BLaER1 (cell line): ENCODE measurements at regions not wholly inside any gene's neighbourhood (a gene's known extent, or its start where the extent isn't known, plus 50 kb on each side); places are given as distances from the start of the nearest gene placed in this dataset.

Source experiments
- H3K27ac ChIP-seq: shearing (Covaris generic); formaldehyde crosslinking; 2 replicates; pipeline ENCODE4 v1.8.1; 2022
- H3K27me3 ChIP-seq: shearing (Covaris generic); formaldehyde crosslinking; 2 replicates; pipeline ENCODE4 v1.8.1; 2022
- H3K36me3 ChIP-seq: shearing (Covaris generic); formaldehyde crosslinking; 2 replicates; pipeline ENCODE4 v1.8.1; 2022
- H3K4me1 ChIP-seq: shearing (Covaris generic); formaldehyde crosslinking; 2 replicates; pipeline ENCODE4 v1.8.1; 2022
- H3K4me2 ChIP-seq: shearing (Covaris generic); formaldehyde crosslinking; 2 replicates; pipeline ENCODE4 v1.8.1; 2022
- H3K4me3 ChIP-seq: shearing (Covaris generic); formaldehyde crosslinking; 2 replicates; pipeline ENCODE4 v1.8.1; 2022
- H3K9ac ChIP-seq: shearing (Covaris generic); formaldehyde crosslinking; 2 replicates; pipeline ENCODE4 v1.8.1; 2022
- H3K9me3 ChIP-seq: shearing (Covaris generic); formaldehyde crosslinking; 2 replicates; pipeline ENCODE4 v1.8.1; 2022
- H4K20me1 ChIP-seq: shearing (Covaris generic); formaldehyde crosslinking; 2 replicates; pipeline ENCODE4 v1.8.1; 2022
- Cebpa-rat ChIP-seq: shearing (Covaris generic); IDR thresholded peaks from 2 replicates; pipeline ENCODE4 v1.8.1; 2022

DNA sequence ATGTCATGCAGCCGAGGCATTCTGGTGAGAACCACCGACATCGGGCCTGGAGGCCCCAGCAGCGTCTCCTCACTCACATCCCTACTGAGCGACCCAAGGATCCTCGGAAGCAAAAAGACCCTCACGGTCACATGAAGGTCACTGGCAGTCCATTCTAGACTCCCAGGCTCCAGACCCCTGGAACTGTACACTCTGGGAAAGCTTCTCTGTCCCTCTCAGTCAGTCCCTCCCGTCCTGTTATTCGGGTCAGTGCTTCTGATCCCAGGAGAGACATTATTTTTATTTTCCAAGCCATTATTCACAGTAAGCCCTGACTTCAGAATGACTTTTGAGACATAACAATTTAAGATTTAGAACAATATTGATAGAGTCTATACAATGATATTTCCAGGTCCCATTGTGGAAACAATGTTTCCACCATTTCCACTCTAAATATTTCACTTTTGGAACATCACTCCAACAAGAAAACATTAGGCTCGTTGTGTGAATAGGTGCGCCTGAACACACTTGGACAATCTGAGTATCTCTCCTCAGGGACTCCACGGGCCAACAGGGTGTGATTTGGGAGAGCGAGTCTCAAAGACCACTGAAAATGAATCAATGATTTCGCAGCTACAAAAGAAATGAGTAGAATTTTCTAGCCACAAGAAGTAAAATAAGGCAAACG, 199.7 kb downstream of the SOD2 start:
- H3K4me1 ChIP-seq = no peaks in the 10 kb centered on the region
- no peak overlapping the region for H3K4me3 ChIP-seq
- no peaks in the 10 kb centered on the region for H3K27me3 ChIP-seq
- peaks cover 9% of the 10 kb centered on the region; the same call in 1 of the 2 replicates for H3K9me3 ChIP-seq
- H3K36me3 ChIP-seq = no peaks in the 10 kb centered on the region
- H3K4me2 ChIP-seq = no peak overlapping the region
- no peak for TF ChIP-seq Cebpa-rat
- H4K20me1 ChIP-seq = no peaks in the 10 kb centered on the region
- no peak overlapping the region for H3K9ac ChIP-seq
- H3K27ac ChIP-seq = no peak overlapping the region

- Histone ChIP-seq H3K4me3 (no peak overlapping the region), H3K4me2 (no peak overlapping the region), H3K27me3 (no peaks in the 10 kb centered on the region), H3K27ac (no peak overlapping the region), H4K20me1 (no peaks in the 10 kb centered on the region), H3K9ac (no peak overlapping the region), H3K36me3 (no peaks in the 10 kb centered on the region), H3K4me1 (no peaks in the 10 kb centered on the region), H3K9me3 (no peaks in the 10 kb centered on the region)
- no peak for TF ChIP-seq Cebpa-rat
Observed at GRCh38 chr6:159490298-159490937, 202.6 kb downstream of the SOD2 start.

DNA sequence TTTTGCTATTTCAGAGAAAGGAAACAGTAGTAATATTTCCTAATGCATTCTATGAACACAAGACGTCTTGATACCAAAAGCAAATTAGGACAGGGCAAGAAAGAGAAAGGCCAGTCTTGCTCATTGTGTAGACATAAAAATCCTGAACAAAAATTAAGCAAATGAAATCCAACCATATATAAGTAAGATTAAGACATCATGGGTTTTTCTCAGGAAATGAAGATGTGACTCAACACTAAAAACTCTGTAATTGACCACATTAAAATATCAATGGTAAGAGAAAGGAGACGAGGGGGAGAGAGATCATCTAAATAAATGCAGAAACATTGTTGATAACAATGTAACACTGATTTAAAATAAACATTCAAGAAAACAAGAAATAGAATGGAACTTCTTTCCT, 205.4 kb downstream of the SOD2 start:
- no peak for TF ChIP-seq Cebpa-rat
- Histone ChIP-seq H3K4me1 (peaks cover 7% of the 10 kb centered on the region), H3K27ac (no peak overlapping the region), H4K20me1 (no peaks in the 10 kb centered on the region), H3K36me3 (no peaks in the 10 kb centered on the region), H3K4me3 (no peak overlapping the region), H3K4me2 (no peak overlapping the region), H3K27me3 (no peaks in the 10 kb centered on the region), H3K9ac (no peak overlapping the region), H3K9me3 (no peaks in the 10 kb centered on the region)

- no peak for TF ChIP-seq Cebpa-rat
- Histone ChIP-seq H3K9ac (no peak overlapping the region), H3K4me2 (peak overlapping the region; percentile 11; the same call in 1 of the 2 replicates), H4K20me1 (no peaks in the 10 kb centered on the region), H3K27me3 (no peaks in the 10 kb centered on the region), H3K4me1 (peaks cover 7% of the 10 kb centered on the region), H3K27ac (no peak overlapping the region), H3K36me3 (no peaks in the 10 kb centered on the region), H3K4me3 (no peak overlapping the region), H3K9me3 (no peaks in the 10 kb centered on the region; the same call in 1 of the 2 replicates)
Observed at GRCh38 chr6:159483259-159483658, 209.8 kb downstream of the SOD2 start.

GRCh38 chr6:159481897-159482296, 211.1 kb downstream of the SOD2 start:
- no peak overlapping the region for H3K27ac ChIP-seq
- H3K4me3 ChIP-seq = no peak overlapping the region
- TF ChIP-seq Cebpa-rat = no peak
- H3K9ac ChIP-seq = no peak overlapping the region
- no peaks in the 10 kb centered on the region for H3K27me3 ChIP-seq
- no peaks in the 10 kb centered on the region; the same call in 1 of the 2 replicates for H3K9me3 ChIP-seq
- peaks cover 7% of the 10 kb centered on the region for H3K4me1 ChIP-seq
- H3K36me3 ChIP-seq = no peaks in the 10 kb centered on the region
- H3K4me2 ChIP-seq = no peak overlapping the region
- H4K20me1 ChIP-seq = no peaks in the 10 kb centered on the region

DNA sequence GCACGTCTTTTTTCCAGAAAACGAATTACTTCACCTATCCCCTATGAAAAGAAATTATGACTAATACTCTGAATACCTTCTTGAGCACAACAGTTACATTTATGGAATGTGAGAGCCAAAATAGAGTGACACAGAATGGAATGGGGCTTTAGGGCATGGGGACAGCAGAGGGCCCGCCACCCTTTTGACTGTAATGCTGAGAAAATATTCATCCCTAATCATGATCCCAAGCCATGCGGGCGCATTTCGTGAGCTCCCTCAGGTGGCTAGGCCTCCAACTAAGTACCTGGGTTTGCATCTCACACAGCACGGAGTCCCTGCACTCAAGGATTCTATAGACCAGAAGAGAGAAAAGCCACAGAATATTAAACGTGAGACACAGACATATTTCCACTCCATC, 212.6 kb downstream of the SOD2 start:
- no peak for TF ChIP-seq Cebpa-rat

GRCh38 chr6:159479146-159479545, 213.9 kb downstream of the SOD2 start:
- no peak for TF ChIP-seq Cebpa-rat
- Histone ChIP-seq H3K4me2 (no peak overlapping the region), H3K9ac (no peak overlapping the region), H3K4me3 (no peak overlapping the region), H4K20me1 (no peaks in the 10 kb centered on the region), H3K9me3 (peaks cover 6% of the 10 kb centered on the region; the same call in 1 of the 2 replicates), H3K4me1 (peaks cover 7% of the 10 kb centered on the region), H3K27ac (no peak overlapping the region), H3K27me3 (no peaks in the 10 kb centered on the region), H3K36me3 (no peaks in the 10 kb centered on the region)

More for the DNA sequence above, 212.6 kb downstream of the SOD2 start:
- Histone ChIP-seq H4K20me1 (no peaks in the 10 kb centered on the region), H3K4me2 (no peak overlapping the region), H3K9ac (no peak overlapping the region), H3K27me3 (no peaks in the 10 kb centered on the region), H3K4me3 (no peak overlapping the region), H3K4me1 (peaks cover 7% of the 10 kb centered on the region), H3K36me3 (no peaks in the 10 kb centered on the region), H3K27ac (no peak overlapping the region), H3K9me3 (no peaks in the 10 kb centered on the region; the same call in 1 of the 2 replicates)

GRCh38 chr6:159473475-159474263, 219.4 kb downstream of the SOD2 start:
- no peaks in the 10 kb centered on the region for H3K27me3 ChIP-seq
- H3K4me2 ChIP-seq = no peak overlapping the region
- peaks cover 13% of the 10 kb centered on the region for H3K4me1 ChIP-seq
- no peak overlapping the region for H3K4me3 ChIP-seq
- no peak overlapping the region for H3K9ac ChIP-seq
- peaks cover 57% of the 10 kb centered on the region for H3K9me3 ChIP-seq
- no peaks in the 10 kb centered on the region for H4K20me1 ChIP-seq
- H3K36me3 ChIP-seq = peaks cover 6% of the 10 kb centered on the region
- TF ChIP-seq Cebpa-rat = no peak
- no peak overlapping the region for H3K27ac ChIP-seq

DNA sequence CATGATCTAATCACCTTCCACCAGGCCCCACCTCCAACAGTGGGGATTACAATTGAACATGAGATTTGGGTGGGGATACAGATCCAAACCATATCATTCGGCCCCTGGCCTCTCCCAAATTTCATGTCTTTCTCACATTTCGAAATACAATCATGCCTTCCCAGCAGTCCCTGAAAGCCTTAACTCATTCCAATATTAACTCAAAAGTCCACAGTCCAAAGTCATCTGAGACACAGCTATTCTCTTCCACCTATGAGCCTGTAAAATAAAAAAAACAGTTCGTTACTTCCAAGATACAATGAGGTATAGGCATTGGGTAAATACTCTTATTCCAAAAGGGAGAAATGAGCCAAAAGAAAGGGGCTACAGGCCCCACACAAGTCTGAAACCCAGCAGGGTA, 222.6 kb downstream of the SOD2 start:
- H3K4me2 ChIP-seq = no peak overlapping the region
- no peak overlapping the region for H3K9ac ChIP-seq
- peaks cover 39% of the 10 kb centered on the region for H3K4me1 ChIP-seq
- H3K4me3 ChIP-seq = no peak overlapping the region
- H4K20me1 ChIP-seq = no peaks in the 10 kb centered on the region
- H3K27ac ChIP-seq = no peak overlapping the region
- H3K27me3 ChIP-seq = no peaks in the 10 kb centered on the region
- H3K9me3 ChIP-seq = peaks cover 57% of the 10 kb centered on the region
- TF ChIP-seq Cebpa-rat = no peak
- peaks cover 6% of the 10 kb centered on the region for H3K36me3 ChIP-seq

DNA sequence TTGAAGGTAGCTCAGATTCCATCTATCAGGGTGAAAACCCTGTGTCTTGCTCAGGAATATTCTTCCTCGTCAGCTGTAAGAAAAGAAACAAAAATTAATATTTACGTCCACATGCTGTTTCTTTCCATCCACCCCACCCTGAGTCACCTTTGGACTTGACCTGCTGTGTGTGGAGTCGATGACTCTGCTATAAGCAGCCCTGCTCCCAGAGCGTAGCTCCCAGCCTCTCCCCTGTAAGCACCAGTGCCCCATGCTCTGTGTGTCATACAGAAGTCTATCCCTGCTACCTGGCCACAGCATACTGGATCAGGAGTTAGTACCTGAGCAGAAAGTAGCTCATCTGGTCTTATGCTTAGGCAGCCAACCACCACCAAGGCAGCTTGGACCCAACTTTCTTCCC, 223.6 kb downstream of the SOD2 start:
- H3K4me2 ChIP-seq = no peak overlapping the region
- no peaks in the 10 kb centered on the region for H4K20me1 ChIP-seq
- no peak overlapping the region for H3K9ac ChIP-seq
- TF ChIP-seq Cebpa-rat = no peak
- H3K9me3 ChIP-seq = peaks cover 54% of the 10 kb centered on the region
- H3K27ac ChIP-seq = no peak overlapping the region
- H3K4me3 ChIP-seq = no peak overlapping the region
- H3K27me3 ChIP-seq = no peaks in the 10 kb centered on the region
- peaks cover 39% of the 10 kb centered on the region for H3K4me1 ChIP-seq
- H3K36me3 ChIP-seq = peaks cover 6% of the 10 kb centered on the region
